Endodermal cell (in vitro differentiated cells): ENCODE measurements at regions not wholly inside any gene's neighbourhood (a gene's known extent, or its start where the extent isn't known, plus 50 kb on each side); places are given as distances from the start of the nearest gene placed in this dataset.

Source experiments
- DNase-seq: peaks from one replicate; pipeline ENCODE4 v3.0.0-alpha.2; 2017
- H3K27ac ChIP-seq: 2 replicates; pipeline ENCODE4 v1.5.1; 2013; ENCODE audit warnings: mild to moderate bottlenecking, low read depth, low read length, moderate library complexity
- H3K27me3 ChIP-seq: 2 replicates; pipeline ENCODE4 v1.6.1; 2013; ENCODE audit warnings: mild to moderate bottlenecking, low read length, moderate library complexity; ENCODE audit not compliant: insufficient read depth, control insufficient read depth, poor library complexity, severe bottlenecking
- H3K36me3 ChIP-seq: 2 replicates; pipeline ENCODE4 v1.7.0; 2013; ENCODE audit warnings: mild to moderate bottlenecking, low read length, moderate library complexity; ENCODE audit not compliant: control insufficient read depth, insufficient read depth
- H3K4me1 ChIP-seq: one replicate; pipeline ENCODE4 v1.7.0; 2013; ENCODE audit warnings: low read length; ENCODE audit not compliant: control insufficient read depth, insufficient read depth
- H3K4me3 ChIP-seq: 2 replicates; pipeline ENCODE4 v1.5.1; 2013; ENCODE audit warnings: mild to moderate bottlenecking, low read length, moderate library complexity
- H3K9ac ChIP-seq: 2 replicates; pipeline ENCODE4 v1.6.1; 2013; ENCODE audit warnings: mild to moderate bottlenecking, low read length, moderate library complexity; ENCODE audit not compliant: poor library complexity, severe bottlenecking; ENCODE audit errors: extremely low read depth
- H3K9me3 ChIP-seq: 2 replicates; pipeline ENCODE4 v1.6.1; 2013; ENCODE audit warnings: mild to moderate bottlenecking, low read length, moderate library complexity; ENCODE audit not compliant: control insufficient read depth
- H3K27ac Mint-ChIP-seq: 2 replicates; pipeline ENCODE4 v1.8.0; 2020; ENCODE audit warnings: mixed read lengths
- H3K27me3 Mint-ChIP-seq: 2 replicates; pipeline ENCODE4 v1.8.0; 2021; ENCODE audit warnings: mild to moderate bottlenecking, mixed read lengths; ENCODE audit not compliant: insufficient read depth
- H3K36me3 Mint-ChIP-seq: 2 replicates; pipeline ENCODE4 v1.8.0; 2020; ENCODE audit warnings: low read depth, mixed read lengths
- H3K4me1 Mint-ChIP-seq: 2 replicates; pipeline ENCODE4 v1.8.0; 2020; ENCODE audit warnings: mixed read lengths
- H3K4me3 Mint-ChIP-seq: 2 replicates; pipeline ENCODE4 v1.8.0; 2020; ENCODE audit warnings: mild to moderate bottlenecking, moderate library complexity, mixed read lengths
- H3K9me3 Mint-ChIP-seq: 2 replicates; pipeline ENCODE4 v1.8.0; 2020; ENCODE audit warnings: mild to moderate bottlenecking, mixed read lengths
- CTCF ChIP-seq: fragments of 200-600 bp; sonication (generic); conservative IDR thresholded peaks from 2 replicates; pipeline ENCODE4 v1.5.0; 2021; ENCODE audit warnings: antibody characterized with exemption, mild to moderate bottlenecking
- WGBS, 2 experiments: methylation state at CpG; one replicate each; pipeline versions ENCODE4 v1.1.5 to v1.1.7; 2013; ENCODE audit warnings: missing lambda C conversion rate in 2 of 2, mixed read lengths in 1 of 2; ENCODE audit not compliant: insufficient coverage in 1 of 2, insufficient read length in 1 of 2; 5-methylcytosine and 5-hydroxymethylcytosine counted together

- Mint-ChIP-seq H3K27me3 (no peaks in the 10 kb centered on the region), H3K36me3 (no peaks in the 10 kb centered on the region), H3K9me3 (peaks cover 4% of the 10 kb centered on the region), H3K4me1 (no peaks in the 10 kb centered on the region), H3K4me3 (no peak overlapping the region), H3K27ac (no peak overlapping the region)
- no peaks in the 10 kb centered on the region for H3K4me1 ChIP-seq
- 88 to 89% methylated on average over 3 to 4 of the region's 4 CpGs for WGBS, 2 experiments
- H3K9me3 ChIP-seq: no peaks in the 10 kb centered on the region
- no peak for TF ChIP-seq CTCF
- no peak overlapping the region for H3K27ac ChIP-seq
- H3K4me3 ChIP-seq: no peak overlapping the region
- H3K27me3 ChIP-seq: no peaks in the 10 kb centered on the region
- no peak overlapping the region for H3K9ac ChIP-seq
- no peak for DNase-seq
- no peaks in the 10 kb centered on the region for H3K36me3 ChIP-seq
These were observed 395.6 kb upstream of the TLE4 start for GRCh38 chr9:79176014-79176697.

GRCh38 chr9:79184831-79185230 lies 386.9 kb upstream of the TLE4 start:
- TF ChIP-seq CTCF: no peak
- 91 to 100% methylated on average over 1 to 2 of the region's 2 CpGs for WGBS, 2 experiments
- no peaks in the 10 kb centered on the region for H3K4me1 ChIP-seq

GRCh38 chr9:79185866-79186265 lies 385.9 kb upstream of the TLE4 start:
- Mint-ChIP-seq H3K9me3 (peaks cover 8% of the 10 kb centered on the region), H3K36me3 (no peaks in the 10 kb centered on the region)
- TF ChIP-seq CTCF: no peak

More at GRCh38 chr9:79184831-79185230, 386.9 kb upstream of the TLE4 start:
- H3K4me3 Mint-ChIP-seq: no peak overlapping the region
- Histone ChIP-seq H3K36me3 (no peaks in the 10 kb centered on the region), H3K27me3 (no peaks in the 10 kb centered on the region), H3K4me3 (no peak overlapping the region), H3K27ac (no peak overlapping the region), H3K9me3 (peaks cover 12% of the 10 kb centered on the region), H3K9ac (no peak overlapping the region)
- H3K9me3 Mint-ChIP-seq: peaks cover 10% of the 10 kb centered on the region
- peaks cover 4% of the 10 kb centered on the region for H3K4me1 Mint-ChIP-seq
- no peak overlapping the region for H3K27ac Mint-ChIP-seq
- H3K27me3 Mint-ChIP-seq: no peaks in the 10 kb centered on the region
- DNase-seq: no peak
- no peaks in the 10 kb centered on the region for H3K36me3 Mint-ChIP-seq

More at GRCh38 chr9:79185866-79186265, 385.9 kb upstream of the TLE4 start:
- H3K27me3 ChIP-seq: no peaks in the 10 kb centered on the region
- H3K4me1 Mint-ChIP-seq: peaks cover 4% of the 10 kb centered on the region
- H3K4me1 ChIP-seq: no peaks in the 10 kb centered on the region
- no peaks in the 10 kb centered on the region for H3K27me3 Mint-ChIP-seq
- no peak overlapping the region for H3K4me3 ChIP-seq
- no peak overlapping the region for H3K9ac ChIP-seq
- peaks cover 12% of the 10 kb centered on the region for H3K9me3 ChIP-seq
- no peak overlapping the region for H3K4me3 Mint-ChIP-seq
- H3K36me3 ChIP-seq: no peaks in the 10 kb centered on the region
- no peak for DNase-seq
- no peak overlapping the region for H3K27ac Mint-ChIP-seq
- H3K27ac ChIP-seq: no peak overlapping the region
